Mucosa of descending colon (tissue), 3 donors: ENCODE measurements at regions not wholly inside any gene's neighbourhood (a gene's known extent, or its start where the extent isn't known, plus 50 kb on each side); places are given as distances from the start of the nearest gene placed in this dataset.

Experiments used
- ATAC-seq: fragments of 200-7000 bp; cut with Tn5 transposase; one replicate; pipeline ENCODE4 v1.9.1; 2020; ENCODE audit warnings: mild to moderate bottlenecking, moderate library complexity
- DNase-seq, 3 donors: peaks; one replicate each; pipeline ENCODE4 v3.0.0-alpha.2; 2020
- H3K36me3 ChIP-seq: fragments of 200-600 bp; one replicate; pipeline ENCODE4 v1.8.0; 2021; ENCODE audit warnings: low read depth, mild to moderate bottlenecking
- H3K4me1 ChIP-seq: fragments of 200-600 bp; one replicate; pipeline ENCODE4 v1.8.0; 2021; ENCODE audit warnings: low read depth, mild to moderate bottlenecking
- H3K4me3 ChIP-seq: fragments of 200-600 bp; one replicate; pipeline ENCODE4 v1.8.0; 2021; ENCODE audit warnings: mild to moderate bottlenecking
- H3K9me3 ChIP-seq: fragments of 200-600 bp; one replicate; pipeline ENCODE4 v1.8.0; 2021; ENCODE audit warnings: mild to moderate bottlenecking
- CTCF ChIP-seq: fragments of 200-600 bp; IDR thresholded peaks from one replicate; pipeline ENCODE4 v1.8.0; 2022; ENCODE audit warnings: antibody characterized with exemption, mild to moderate bottlenecking
- intact Hi-C, 2 donors: fragments of 100-400 bp; cut with DNase I in 1 of 2; cut with micrococcal nuclease in 1 of 2; formaldehyde crosslinking; loops; one replicate each; pipeline versions ENCODE4 v1.11.0 to v1.11.1; 2022; cut with DNase I, micrococcal nuclease
- donor health status: DM: no; HTN: no; CAD: no; lungs with moderate emphysema.
- donor health status: DM: no; HTN: no; CAD: no.
- donor health status: DM: no; HTN: yes; CAD: no.

GRCh38 chr16:48099455-48099854 lies 56.3 kb downstream of the ABCC12 start:
- no peak for ATAC-seq
- no peaks in the 10 kb centered on the region for H3K4me1 ChIP-seq
- DNase-seq: no peak
- no peak for TF ChIP-seq CTCF
- no peak overlapping the region for H3K4me3 ChIP-seq
- H3K9me3 ChIP-seq: no peaks in the 10 kb centered on the region
- intact Hi-C loops: no loop called here
- no peaks in the 10 kb centered on the region for H3K36me3 ChIP-seq

GRCh38 chr16:48098472-48098871 lies 57.3 kb downstream of the ABCC12 start:
- Histone ChIP-seq H3K4me3 (no peak overlapping the region), H3K36me3 (no peaks in the 10 kb centered on the region), H3K9me3 (no peaks in the 10 kb centered on the region), H3K4me1 (no peaks in the 10 kb centered on the region)
- intact Hi-C loops: no loop called here
- no peak for ATAC-seq
- no peak for DNase-seq
- no peak for TF ChIP-seq CTCF

- no peak for DNase-seq
- ATAC-seq: no peak
- no peaks in the 10 kb centered on the region for H3K4me1 ChIP-seq
- H3K9me3 ChIP-seq: no peaks in the 10 kb centered on the region
- no peak overlapping the region for H3K4me3 ChIP-seq
- intact Hi-C loops: no loop called here
- TF ChIP-seq CTCF: no peak
- no peaks in the 10 kb centered on the region for H3K36me3 ChIP-seq
These were observed 64.7 kb downstream of the ABCC12 start for GRCh38 chr16:48091117-48091516.

- no peak overlapping the region for H3K4me3 ChIP-seq
- no peaks in the 10 kb centered on the region for H3K4me1 ChIP-seq
- intact Hi-C loops: no loop called here
- H3K36me3 ChIP-seq: no peaks in the 10 kb centered on the region
- no peaks in the 10 kb centered on the region for H3K9me3 ChIP-seq
- DNase-seq (no peak), ATAC-seq (no peak)
- TF ChIP-seq CTCF: no peak
These were observed 66.6 kb downstream of the ABCC12 start for GRCh38 chr16:48089053-48089792.

- no peak for DNase-seq
- no peaks in the 10 kb centered on the region for H3K36me3 ChIP-seq
These were observed 68.2 kb downstream of the ABCC12 start for GRCh38 chr16:48087639-48088038.

More at GRCh38 chr16:48087639-48088038, 68.2 kb downstream of the ABCC12 start:
- intact Hi-C loops: no loop called here
- H3K4me1 ChIP-seq: no peaks in the 10 kb centered on the region
- ATAC-seq: no peak
- H3K4me3 ChIP-seq: no peak overlapping the region
- no peak for TF ChIP-seq CTCF
- no peaks in the 10 kb centered on the region for H3K9me3 ChIP-seq
